Esophagus squamous epithelium (tissue), 4 donors: ENCODE measurements at regions not wholly inside any gene's neighbourhood (a gene's known extent, or its start where the extent isn't known, plus 50 kb on each side); places are given as distances from the start of the nearest gene placed in this dataset.

Source experiments
- POLR2A ChIP-seq, 4 donors: fragments of 450-650 bp; IDR thresholded peaks; one replicate each; pipeline ENCODE4 v1.6.1; 2017; ENCODE audit warnings: antibody characterized with exemption in 4 of 4, mild to moderate bottlenecking in 4 of 4, moderate library complexity in 3 of 4
- TF ChIP-seq, protein P1 (sequence below), 6 experiments: fragments of 450-650 bp in 4 of 6; fragments of 200-600 bp in 2 of 6; sonication (generic) in 2 of 6; IDR thresholded peaks; one replicate each; pipeline ENCODE4 v1.5.1; 2016 to 2019; ENCODE audit warnings: antibody characterized with exemption in 6 of 6, mild to moderate bottlenecking in 4 of 6, moderate library complexity in 4 of 6

DNA sequence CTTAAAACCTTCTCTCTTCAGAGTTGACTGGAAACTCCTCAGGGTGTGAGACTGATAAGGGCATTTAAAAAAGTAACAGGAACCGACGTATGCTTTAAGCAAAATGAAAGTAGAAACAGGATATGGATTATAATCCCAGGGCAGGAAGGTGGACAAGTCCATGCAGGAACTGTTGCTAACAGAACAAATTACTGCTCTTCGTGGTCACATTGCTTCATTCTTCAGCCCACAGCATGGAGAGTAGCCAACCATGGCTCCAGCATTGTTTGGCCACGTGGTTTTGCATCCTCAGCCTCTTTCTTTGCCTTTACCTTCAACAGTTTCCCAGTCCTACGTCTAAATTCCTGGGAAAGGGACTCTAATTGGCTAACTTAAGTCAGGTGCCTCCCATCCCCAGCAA lies 563.1 kb upstream of the ISX start:
- TF ChIP-seq, protein P1, sequence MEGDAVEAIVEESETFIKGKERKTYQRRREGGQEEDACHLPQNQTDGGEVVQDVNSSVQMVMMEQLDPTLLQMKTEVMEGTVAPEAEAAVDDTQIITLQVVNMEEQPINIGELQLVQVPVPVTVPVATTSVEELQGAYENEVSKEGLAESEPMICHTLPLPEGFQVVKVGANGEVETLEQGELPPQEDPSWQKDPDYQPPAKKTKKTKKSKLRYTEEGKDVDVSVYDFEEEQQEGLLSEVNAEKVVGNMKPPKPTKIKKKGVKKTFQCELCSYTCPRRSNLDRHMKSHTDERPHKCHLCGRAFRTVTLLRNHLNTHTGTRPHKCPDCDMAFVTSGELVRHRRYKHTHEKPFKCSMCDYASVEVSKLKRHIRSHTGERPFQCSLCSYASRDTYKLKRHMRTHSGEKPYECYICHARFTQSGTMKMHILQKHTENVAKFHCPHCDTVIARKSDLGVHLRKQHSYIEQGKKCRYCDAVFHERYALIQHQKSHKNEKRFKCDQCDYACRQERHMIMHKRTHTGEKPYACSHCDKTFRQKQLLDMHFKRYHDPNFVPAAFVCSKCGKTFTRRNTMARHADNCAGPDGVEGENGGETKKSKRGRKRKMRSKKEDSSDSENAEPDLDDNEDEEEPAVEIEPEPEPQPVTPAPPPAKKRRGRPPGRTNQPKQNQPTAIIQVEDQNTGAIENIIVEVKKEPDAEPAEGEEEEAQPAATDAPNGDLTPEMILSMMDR (IDR thresholded peaks at IDR 0.05), result no peak
- TF ChIP-seq POLR2A (IDR thresholded peaks at IDR 0.05), result no peak
